ENCODE measurements at regions not wholly inside any gene's neighbourhood (a gene's known extent, or its start where the extent isn't known, plus 50 kb on each side); places are given as distances from the start of the nearest gene placed in this dataset.
A peak's percentile ranks its signal among the peaks of the same experiment; 100 is the strongest.
"Not testable (repeated sequence)": the region's sequence is repeated elsewhere in the genome, so short reads cannot be mapped to it uniquely, and the experiment has no call there.

GRCh38 chr9:71333321-71333720, 211.9 kb upstream of the TRPM3 start:
- no peak for FAIRE-seq
- no peak for TF ChIP-seq POLR2A (IDR thresholded peaks at IDR 0.05; ENCODE audit: low read depth, low read length)
- DNase-seq (ENCODE audit: insufficient read length, low spot score) = no peak

GRCh38 chr9:71331603-71332002, 210.2 kb upstream of the TRPM3 start:
- FAIRE-seq (no peak), DNase-seq (ENCODE audit: insufficient read length, low spot score) (no peak)
- TF ChIP-seq POLR2A (IDR thresholded peaks at IDR 0.05; ENCODE audit: low read depth, low read length) = no peak

GRCh38 chr9:71329873-71330272, 208.5 kb upstream of the TRPM3 start:
- TF ChIP-seq POLR2A (IDR thresholded peaks at IDR 0.05; ENCODE audit: low read depth, low read length) = no peak
- no peak for DNase-seq (ENCODE audit: insufficient read length, low spot score)
- no peak for FAIRE-seq

GRCh38 chr9:71326360-71326759, 204.9 kb upstream of the TRPM3 start:
- FAIRE-seq (no peak), DNase-seq (ENCODE audit: insufficient read length, low spot score) (no peak)
- no peak for TF ChIP-seq POLR2A (IDR thresholded peaks at IDR 0.05; ENCODE audit: low read depth, low read length)

- FAIRE-seq (no peak), DNase-seq (ENCODE audit: insufficient read length, low spot score) (no peak)
- no peak for TF ChIP-seq POLR2A (IDR thresholded peaks at IDR 0.05; ENCODE audit: low read depth, low read length)
Measured at GRCh38 chr9:71323357-71323756, 201.9 kb upstream of the TRPM3 start.

- FAIRE-seq (peak; percentile 23), DNase-seq (ENCODE audit: insufficient read length, low spot score) (no peak)
- TF ChIP-seq POLR2A (IDR thresholded peaks at IDR 0.05; ENCODE audit: low read depth, low read length) = no peak
Measured at GRCh38 chr9:71322311-71322710, 200.9 kb upstream of the TRPM3 start.

DNA sequence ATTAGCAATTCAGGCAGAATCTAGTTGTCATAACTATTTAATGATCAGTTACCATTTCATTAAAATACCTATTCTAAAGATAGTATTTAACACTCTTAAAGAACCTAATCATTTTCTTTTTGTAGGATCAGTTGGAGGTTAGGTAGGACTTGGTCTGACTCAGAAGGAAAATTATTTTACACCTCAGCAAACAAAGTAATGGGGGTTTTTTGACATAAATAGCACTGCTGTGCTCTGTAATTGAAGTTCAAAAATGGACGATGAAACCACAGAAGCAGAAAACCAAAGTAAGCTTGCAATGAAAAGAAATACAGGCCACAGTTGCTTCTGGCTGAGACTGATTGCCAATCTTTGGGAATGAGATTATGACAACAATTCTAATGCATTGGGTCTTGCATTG, 187.0 kb upstream of the TRPM3 start:
- no peak for DNase-seq (ENCODE audit: insufficient read length, low spot score)
- TF ChIP-seq POLR2A (IDR thresholded peaks at IDR 0.05; ENCODE audit: low read depth, low read length) = no peak
- FAIRE-seq = no peak

GRCh38 chr9:71306134-71306533, 184.7 kb upstream of the TRPM3 start:
- no peak for DNase-seq (ENCODE audit: insufficient read length, low spot score)
- no peak for TF ChIP-seq POLR2A (IDR thresholded peaks at IDR 0.05; ENCODE audit: low read depth, low read length)
- no peak for FAIRE-seq

DNA sequence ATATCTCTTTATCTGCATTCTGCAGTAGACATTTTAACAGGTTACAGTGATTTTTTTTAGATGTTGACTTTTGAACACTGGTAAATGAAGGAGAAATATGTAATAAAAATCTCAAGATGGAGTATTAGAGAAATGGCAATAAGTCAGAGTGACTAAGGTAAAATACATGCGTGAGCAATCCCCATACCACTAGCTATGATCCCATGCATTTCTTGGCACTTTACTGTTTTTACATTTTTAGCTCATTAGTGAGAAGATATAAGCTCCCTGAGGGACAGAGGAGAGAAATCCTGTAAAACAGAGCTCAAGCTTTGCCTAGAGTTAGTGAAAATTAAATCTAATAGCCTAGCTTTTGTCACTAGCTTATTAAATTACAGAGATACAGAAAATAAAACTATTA, 181.9 kb upstream of the TRPM3 start:
- no peak for TF ChIP-seq POLR2A (IDR thresholded peaks at IDR 0.05; ENCODE audit: low read depth, low read length)
- no peak for DNase-seq (ENCODE audit: insufficient read length, low spot score)
- no peak for FAIRE-seq

GRCh38 chr9:71302776-71303175, 181.4 kb upstream of the TRPM3 start:
- TF ChIP-seq POLR2A (IDR thresholded peaks at IDR 0.05; ENCODE audit: low read depth, low read length) = no peak
- FAIRE-seq = no peak
- no peak for DNase-seq (ENCODE audit: insufficient read length, low spot score)

- DNase-seq (ENCODE audit: insufficient read length, low spot score) (no peak), FAIRE-seq (no peak)
- TF ChIP-seq POLR2A (IDR thresholded peaks at IDR 0.05; ENCODE audit: low read depth, low read length) = no peak
Measured at GRCh38 chr9:71295928-71296327, 174.5 kb upstream of the TRPM3 start.

GRCh38 chr9:71286146-71286545, 164.7 kb upstream of the TRPM3 start:
- no peak for TF ChIP-seq POLR2A (IDR thresholded peaks at IDR 0.05; ENCODE audit: low read depth, low read length)
- no peak for DNase-seq (ENCODE audit: insufficient read length, low spot score)
- FAIRE-seq = no peak

DNA sequence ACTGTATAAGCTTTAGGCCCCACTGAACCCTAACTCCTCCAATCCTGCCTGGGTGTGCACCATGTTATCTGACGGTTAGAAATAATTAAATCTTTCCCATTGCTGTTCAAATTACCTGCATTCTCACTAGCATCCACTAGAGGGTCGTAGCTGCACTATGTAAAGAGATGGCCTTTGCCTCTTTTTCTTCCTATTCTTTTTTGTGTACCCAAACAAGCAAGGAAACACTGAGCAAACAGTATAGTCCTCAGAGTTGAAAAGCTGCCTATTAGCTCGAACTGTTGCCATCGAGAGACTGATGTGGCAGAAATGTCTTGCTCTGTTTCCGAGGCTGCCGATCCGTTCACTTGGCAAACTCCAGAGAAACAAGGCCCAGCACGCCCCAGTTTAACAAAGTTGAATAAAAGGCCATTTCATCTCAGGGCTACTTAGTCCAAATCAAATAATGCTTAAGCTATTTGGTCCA, 163.8 kb upstream of the TRPM3 start:
- peak; percentile 95 for FAIRE-seq
- TF ChIP-seq POLR2A (IDR thresholded peaks at IDR 0.05; ENCODE audit: low read depth, low read length) = no peak
- DNase-seq (ENCODE audit: insufficient read length, low spot score) = peak; percentile 14

GRCh38 chr9:71282116-71282515, 160.7 kb upstream of the TRPM3 start:
- DNase-seq (ENCODE audit: insufficient read length, low spot score); FAIRE-seq: not testable (repeated sequence)

DNA sequence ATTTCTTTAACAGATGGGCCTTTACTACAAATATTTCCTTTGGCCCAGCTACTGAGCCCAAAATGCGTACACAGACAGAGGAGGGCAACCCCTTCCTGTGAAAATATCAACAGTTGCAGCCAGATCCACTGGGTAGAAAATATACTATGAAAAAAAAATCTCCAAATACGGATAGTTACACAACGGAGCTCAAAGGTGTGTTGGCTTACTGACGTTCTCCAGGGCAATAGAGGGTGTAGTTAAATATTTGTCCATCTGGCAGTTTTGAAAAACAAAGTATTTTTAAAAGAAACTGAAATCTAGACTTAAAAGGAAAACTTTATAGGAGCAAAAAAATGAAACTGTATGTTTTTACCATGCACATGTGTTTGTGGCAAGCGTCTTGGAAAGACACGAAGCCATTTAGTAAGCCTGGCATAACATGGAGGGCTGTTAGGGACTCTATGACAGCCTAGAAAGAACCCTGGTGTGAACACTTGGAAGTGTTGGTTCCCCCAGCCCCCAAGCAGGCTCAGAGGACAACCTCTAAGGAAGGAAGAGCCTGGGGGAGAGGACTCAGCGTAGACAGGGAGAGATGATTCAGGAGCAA, 157.8 kb upstream of the TRPM3 start:
- no peak for TF ChIP-seq POLR2A (IDR thresholded peaks at IDR 0.05; ENCODE audit: low read depth, low read length)
- FAIRE-seq (no peak), DNase-seq (ENCODE audit: insufficient read length, low spot score) (no peak)

DNA sequence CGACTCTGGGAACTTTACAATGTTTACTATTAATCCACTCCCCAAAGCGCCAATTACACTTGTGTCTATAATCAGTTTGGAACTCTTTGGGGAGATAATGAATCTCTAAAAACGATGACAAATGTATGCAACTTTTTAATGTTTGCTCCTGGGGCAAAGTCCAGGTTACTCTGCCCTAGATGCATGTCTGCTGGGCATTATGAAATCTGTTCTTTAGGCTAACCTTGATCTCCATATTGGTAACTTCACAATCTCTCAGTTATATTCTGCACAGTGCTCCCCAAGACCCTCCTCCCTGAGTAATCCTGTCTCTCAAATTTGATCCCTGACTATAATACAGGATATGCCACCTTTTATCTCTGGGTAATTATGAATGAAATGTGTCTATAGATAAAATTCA, 152.2 kb upstream of the TRPM3 start:
- no peak for TF ChIP-seq POLR2A (IDR thresholded peaks at IDR 0.05; ENCODE audit: low read depth, low read length)
- FAIRE-seq = no peak
- DNase-seq (ENCODE audit: insufficient read length, low spot score) = no peak
